LHCN-M2 (cell line): ENCODE measurements at regions not wholly inside any gene's neighbourhood (a gene's known extent, or its start where the extent isn't known, plus 50 kb on each side); places are given as distances from the start of the nearest gene placed in this dataset.
"Not testable (repeated sequence)": the region's sequence is repeated elsewhere in the genome, so short reads cannot be mapped to it uniquely, and the experiment has no call there.

Source experiments
- DNase-seq: peaks from one replicate; pipeline ENCODE4 v3.0.0-alpha.2; 2012; ENCODE audit warnings: low read depth

DNA sequence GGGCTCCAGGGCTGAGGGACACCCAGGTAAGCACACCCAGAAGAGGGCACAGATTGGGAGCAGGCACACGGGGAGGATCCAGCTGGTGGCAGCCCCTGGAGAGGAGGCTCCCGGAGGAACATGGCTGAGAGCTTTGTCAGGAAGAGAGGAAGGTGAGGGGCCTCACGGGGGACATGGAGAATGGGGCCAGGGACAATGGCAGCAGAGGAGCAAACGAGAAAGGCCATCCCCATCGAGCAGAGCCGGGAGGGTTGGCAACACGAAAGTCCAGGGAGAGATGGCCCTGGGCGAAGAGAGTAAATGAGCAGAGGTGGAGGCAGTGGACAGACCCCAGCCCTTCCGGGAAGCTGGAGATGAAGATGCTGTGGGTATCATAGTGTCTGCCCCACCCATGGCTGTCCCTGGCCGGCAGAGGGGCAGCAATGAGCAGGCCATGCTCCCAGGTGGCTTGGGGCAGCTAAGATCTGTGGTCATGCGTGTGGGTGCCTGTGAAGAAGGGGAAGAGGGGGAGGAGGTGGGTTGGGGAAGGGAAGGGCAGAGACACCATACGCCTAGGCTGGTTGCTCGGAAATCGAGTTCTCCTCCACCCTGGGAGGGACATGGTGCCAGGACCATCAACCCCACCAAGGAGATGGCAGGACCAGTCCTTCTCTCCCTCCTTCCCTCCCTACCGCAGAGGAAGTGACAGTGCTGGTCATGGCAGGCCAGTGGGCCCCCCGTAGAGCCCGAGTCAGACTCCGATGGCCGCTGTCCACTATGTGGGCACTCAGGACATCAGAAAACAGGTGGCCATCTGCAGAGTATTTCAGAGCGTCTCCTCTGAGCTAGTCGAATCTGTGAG, 191.7 kb downstream of the NDUFA10 start:
- no peak for DNase-seq

DNA sequence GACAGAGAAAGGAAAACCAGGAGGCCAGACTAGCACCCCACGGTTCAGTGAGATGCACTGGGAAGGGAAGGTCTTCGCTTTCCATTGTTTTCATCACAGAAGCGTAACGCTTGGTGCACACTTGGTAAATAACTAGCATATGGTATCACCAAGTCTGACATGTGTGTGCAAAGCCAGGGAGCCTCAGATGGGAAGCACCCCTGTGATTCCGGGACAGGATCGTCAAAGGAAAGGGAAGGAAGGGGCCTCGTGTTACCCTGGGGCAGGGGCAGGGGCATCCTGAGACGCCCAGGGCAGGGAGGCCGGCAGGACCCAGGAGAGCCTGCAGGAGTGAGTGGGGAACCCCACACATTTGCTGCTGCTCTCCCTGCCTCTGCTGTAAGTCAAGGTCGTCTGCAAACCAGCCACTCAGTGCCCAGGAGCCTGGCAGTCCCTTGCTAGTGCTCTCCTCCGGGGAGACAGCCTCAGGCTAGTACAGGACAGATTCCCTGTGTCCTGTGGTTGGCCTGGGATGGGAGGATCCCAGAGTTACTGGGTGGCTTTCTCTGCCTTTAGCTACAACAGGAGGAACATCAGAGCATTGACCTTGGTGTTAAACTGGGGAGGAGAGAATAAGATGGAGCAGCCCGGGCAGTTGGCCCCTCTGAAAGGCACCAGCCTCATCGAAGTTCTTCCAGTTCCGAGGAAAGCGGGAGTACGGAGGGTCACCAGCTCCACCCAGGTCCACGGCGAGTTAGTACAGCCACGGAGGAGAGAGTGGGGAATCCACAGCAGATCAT, 192.5 kb downstream of the NDUFA10 start:
- DNase-seq = no peak

DNA sequence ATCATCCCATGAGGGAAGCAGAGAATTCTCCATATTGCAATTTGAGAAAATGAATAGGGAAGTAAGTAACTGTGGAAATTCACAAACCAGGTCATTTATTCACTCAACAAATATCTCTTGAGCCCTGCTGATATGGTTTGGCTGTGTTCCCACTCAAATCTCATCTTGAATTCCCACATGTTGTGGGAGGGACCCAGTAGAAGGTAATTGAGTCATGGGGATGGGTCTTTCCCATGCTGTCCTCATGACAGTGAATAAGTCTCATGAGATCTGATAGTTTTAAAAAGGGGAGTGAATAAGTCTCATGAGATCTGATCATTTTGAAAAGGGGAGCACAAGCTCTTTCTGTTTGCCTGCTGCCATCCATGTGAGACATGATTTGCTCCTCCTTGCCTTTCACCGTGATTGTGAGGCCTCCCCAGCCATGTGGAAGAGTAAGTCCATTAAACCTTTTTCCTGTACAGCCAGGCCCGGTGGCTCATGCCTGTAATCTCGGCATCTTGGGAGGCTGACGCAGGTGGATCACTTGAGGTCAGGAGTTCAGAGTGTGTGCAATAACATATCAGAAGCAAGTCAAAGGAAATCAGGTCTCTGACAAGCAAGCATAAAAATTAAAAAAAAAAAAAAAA, 193.2 kb downstream of the NDUFA10 start:
- no peak for DNase-seq

DNA sequence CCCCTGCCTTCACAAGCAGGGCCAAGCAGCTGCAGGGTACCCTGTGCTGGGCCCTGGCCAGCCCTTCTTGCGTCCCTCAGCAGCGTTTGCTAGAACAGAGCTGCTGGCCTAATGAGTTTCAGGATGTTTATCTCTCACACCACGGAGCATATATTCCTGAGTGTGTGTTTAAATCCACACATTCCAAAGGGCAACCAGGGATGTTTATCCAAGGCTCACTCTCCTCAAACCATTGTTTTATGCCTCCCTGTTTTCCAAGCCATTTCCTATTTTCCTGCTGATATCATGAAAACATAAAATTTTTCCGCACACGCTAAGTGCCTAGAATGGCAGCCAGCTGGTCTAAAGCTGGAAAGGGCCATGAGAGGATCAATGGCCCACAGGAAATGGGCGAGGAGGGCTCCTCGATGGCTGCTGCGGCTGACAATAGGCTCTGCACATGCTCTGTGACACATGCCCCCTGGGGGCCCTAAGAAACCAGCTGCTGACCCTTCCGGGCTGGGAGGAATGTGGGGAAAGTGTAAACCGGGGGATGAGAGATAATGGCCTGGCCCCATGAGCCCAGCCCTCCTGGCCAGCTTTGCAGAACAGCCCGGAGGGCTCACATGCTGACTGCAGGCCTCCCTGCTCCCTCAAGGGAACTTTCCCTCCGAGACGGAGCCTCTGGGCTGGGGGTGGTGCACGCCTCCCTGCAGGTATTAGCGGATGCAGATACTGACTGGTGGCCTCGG, 194.0 kb downstream of the NDUFA10 start:
- no peak for DNase-seq

DNA sequence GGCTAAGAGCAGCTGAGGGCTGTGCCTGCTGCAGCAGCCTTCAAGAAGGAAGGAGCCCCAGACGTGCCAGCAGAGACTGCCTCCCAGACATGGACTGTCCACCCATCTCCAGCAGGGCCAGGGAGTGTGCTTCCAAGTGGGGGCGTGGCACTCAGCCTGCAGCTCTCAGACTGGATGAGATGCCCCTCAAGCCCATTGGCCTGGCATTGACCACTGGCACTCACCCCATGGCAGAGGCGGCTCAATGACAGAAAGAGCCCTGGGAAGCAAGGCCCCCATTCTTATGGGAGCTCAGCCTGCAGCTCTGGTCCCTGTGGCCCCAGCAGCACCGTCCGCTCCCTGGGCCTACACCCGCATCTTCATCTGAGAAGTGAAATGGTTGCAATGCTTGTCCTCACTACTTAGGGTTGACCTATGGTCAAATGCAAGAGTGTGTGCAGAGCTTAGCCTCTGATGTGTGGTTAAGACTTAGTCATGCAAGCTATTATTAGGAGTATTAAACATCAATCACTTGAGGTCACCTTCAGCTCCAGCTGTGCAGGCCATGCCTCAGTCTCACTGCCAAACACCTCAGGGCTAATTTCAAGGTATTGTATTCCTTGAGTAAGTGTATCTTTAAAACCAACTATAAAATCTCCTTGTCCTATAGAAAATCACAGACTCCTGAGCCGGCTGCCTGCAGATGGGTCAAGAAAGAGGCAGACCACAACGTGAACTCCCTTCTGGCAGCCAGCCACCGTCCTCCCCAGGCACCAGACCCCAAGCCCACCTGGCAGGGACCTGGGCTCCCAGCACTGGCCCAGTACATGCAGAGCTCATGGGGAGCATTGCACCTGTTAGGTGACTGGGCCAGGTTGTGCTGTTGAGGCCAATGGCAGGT, 194.8 kb downstream of the NDUFA10 start:
- DNase-seq = no peak

DNA sequence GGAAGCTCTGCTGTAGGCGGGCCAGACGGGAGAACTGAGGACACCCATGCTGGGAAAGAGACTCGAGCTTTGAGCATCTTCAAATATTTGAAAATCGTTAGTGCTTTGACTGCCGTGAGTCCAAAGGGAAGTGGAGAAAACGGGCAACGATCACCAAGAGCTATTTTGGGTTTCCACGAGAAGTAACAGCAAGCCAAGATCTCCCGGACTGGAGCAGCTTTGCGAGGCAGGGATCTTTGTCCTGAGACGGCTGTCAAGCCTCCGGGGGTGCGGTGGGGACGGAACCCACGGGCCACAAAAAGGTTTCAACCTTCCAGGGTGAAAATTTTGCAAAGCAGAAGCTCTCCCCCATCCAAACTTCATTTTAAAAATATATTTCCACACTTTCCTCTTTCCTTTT, 195.8 kb downstream of the NDUFA10 start:
- DNase-seq = no peak

DNA sequence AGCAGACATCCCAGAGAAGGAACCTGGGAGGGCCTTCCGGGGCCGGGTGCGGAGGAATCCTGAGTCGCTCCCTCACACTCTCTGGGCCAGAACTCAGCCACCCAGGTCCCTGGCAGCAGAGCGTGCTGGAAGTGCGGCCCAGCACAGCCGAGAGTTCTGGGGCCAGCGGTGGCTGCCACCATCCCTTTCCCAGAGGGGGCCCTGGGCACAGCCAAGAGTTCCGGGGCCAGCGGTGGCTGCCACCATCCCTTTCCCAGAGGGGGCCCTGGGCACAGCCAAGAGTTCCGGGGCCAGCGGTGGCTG, 196.2 kb downstream of the NDUFA10 start:
- DNase-seq = not testable (repeated sequence)

DNA sequence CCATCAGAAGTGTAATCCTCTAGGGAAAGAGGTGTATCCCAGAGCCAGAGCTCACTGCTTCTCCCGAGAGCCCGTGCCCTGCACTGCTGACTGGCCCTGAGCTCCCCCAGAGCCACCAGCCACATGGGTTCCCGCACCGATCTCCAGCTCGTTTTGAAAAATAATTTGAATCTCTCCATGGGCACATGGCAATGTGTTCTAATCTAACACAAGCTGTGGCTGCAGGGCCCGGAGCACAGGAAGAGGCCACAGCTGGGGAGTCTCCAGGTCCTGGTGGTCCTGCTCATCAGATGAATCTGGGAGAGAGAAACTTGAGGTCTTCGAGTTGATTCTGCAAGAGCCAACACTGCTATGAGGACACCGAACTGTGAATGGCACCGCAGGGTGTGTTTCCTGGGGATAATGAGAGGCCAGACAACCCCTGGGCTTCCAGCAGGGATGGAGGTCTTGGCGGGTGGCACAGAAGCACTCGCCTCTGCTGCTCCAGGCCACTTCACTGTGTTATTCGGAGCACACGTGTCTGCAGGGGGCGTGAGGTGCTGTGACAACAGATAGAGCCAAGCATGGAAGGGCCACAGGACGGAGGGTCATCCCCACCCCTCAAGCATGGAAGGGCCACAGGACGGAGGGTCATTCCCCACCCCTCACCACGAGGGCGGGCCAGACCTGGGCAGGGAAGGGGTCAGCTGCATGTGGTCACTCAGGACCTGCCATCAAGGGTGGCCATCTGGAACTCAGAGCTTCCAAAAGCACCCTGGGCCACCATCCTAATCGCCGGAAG, 196.8 kb downstream of the NDUFA10 start:
- no peak for DNase-seq

DNA sequence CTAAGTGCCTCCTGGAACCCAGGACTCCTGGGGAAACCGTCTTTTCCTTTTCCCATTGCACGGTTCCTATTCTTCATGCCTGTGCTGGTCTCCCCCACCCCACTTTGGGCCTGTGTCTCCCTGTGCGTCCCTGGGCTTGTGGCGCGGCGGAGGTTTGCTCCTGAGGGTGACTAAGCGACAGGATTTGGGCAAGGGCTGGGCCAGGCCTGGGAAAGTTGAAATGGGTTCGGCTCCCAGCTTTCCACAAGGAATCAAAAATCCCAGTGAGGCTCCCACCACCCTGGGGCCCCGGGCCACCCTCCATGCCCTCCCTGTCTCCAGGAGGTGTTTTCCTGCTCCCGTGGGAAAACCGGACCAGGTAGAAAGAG, 197.6 kb downstream of the NDUFA10 start:
- DNase-seq = no peak

DNA sequence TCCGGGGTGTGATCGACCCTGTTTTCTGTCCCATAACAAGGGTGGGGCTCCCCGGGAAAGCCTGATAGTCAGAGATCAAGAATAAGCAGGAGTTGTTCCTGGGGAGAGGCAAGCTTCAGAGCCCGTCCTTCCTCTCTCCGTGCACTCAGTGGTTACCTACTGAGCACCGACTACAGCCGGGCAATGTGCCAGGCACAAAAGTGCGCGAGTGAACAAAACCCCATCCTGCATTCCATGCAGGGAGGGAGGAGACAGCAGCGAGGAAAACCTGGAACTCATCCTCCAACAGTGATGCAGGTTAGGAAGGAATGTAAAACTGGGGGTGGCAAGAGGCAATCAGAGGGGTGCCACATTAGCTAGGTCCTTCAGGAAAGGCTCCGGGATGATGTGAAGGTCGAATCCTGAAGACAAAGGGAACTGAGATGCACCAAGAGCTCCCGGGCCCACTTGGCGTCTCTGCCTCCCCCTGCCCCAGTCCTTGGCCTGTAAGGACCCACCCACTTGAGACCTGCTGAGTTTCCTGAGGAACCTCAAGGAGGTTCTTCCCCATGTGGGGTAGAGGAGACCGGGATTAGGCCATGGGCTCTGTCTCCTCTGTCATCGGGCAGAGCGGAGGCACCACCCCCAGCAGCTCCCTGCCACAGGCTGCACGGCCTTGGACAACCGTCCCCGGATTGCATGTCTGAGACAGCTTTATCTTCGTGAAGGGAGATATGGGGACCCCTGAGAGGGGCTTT, 198.2 kb downstream of the NDUFA10 start:
- DNase-seq = no peak

DNA sequence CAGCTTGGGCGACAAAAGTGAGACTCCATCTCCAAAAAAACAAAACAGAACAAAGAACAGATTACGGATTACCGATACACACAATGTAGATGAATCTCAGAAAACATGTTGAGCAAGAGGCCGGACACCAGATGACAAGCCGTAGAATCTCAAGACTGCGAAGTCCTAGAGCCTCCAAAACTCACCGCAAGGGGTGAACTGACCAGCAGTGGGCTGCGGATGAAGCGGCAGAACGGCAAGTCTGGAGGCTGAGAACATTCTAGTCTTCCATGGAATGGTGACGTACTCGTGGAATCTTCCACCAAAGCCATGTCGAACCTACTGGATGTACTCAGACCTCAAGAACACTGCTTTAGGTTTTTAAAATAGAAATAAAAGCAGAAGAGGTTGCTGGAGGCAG, 198.8 kb downstream of the NDUFA10 start:
- no peak for DNase-seq

DNA sequence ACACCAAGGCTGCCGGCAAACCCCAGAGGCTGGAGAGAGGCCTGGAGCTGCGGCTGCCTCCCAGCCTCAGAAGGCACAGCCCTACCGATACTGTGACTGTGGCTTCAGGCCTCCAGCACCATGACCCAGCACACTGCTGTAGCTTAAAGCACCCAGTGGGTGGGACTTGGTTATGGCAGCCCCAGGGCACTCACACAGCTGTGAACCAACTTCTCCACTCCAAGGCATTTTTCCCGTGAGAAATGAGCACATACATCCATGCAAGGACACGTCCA, 199.5 kb downstream of the NDUFA10 start:
- no peak for DNase-seq

DNA sequence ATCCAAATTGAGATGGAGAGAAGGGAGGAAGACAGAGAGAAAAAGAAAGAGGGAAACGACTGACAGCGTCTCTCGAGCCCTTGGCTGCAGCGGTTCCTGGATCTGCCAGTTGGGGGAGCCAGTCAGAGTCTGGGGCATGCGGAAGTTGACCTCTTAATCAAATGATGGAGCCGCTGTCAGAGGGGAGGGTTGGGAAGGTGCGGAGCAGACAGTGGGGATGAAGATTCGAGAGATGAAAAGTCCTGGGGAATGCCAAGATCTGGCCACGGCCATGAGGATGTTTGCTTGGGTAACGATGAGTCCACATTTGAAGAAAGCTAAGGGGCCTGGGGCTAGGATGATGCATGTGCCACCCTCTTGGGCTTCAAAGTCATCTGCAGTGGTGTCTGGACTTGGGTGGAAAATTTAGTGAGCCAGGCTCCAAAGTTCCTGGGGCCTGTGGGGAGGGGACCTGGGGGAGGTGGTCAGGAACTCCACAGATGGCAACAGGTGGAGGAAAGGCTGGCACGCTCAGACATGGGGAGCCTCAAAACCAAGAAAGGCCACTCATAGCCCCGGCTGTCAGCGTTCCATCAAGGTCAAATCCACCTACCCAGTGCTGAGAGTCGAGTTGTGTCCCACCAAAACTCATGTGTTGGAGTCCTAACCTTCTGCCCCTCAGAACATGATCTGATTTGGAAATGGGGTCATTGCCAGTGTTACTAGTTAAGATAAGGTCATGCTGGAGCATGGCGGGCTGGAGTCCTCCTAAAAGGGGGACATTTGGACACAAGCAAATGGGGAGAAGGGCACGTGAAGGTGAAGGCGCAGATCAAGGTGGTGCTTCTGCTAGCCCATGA, 200.1 kb downstream of the NDUFA10 start:
- DNase-seq = no peak

DNA sequence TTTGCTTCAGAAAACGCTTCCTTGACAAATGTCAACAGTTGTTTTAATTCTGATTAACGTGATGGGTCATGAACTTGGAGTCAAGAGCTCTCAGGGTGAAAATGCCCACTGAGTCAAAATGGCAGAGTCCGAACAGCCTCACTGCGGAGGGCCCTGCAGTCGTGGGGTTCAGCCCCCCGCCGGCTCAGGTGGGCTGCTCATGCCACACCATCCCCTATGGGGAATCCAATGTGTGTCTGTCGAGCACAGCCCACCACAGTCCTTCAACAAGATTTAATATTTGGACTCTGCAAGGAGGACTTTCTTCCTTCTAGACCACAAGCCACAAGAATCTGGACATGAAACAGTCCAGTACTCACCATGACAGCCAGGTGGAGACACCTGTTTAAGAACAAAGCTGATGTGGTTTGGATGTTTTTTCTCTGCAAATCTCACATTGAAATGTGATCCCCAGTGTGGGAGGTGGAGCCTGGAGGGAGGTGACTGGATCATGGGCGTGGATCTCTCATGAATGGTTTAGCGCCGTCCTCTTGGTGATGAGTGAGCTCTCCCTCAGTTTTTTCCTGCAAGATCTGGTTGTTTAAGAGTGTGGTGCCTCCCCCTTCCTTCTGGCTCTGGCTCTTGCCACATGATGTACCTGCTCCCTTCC, 201.0 kb downstream of the NDUFA10 start:
- DNase-seq = no peak

DNA sequence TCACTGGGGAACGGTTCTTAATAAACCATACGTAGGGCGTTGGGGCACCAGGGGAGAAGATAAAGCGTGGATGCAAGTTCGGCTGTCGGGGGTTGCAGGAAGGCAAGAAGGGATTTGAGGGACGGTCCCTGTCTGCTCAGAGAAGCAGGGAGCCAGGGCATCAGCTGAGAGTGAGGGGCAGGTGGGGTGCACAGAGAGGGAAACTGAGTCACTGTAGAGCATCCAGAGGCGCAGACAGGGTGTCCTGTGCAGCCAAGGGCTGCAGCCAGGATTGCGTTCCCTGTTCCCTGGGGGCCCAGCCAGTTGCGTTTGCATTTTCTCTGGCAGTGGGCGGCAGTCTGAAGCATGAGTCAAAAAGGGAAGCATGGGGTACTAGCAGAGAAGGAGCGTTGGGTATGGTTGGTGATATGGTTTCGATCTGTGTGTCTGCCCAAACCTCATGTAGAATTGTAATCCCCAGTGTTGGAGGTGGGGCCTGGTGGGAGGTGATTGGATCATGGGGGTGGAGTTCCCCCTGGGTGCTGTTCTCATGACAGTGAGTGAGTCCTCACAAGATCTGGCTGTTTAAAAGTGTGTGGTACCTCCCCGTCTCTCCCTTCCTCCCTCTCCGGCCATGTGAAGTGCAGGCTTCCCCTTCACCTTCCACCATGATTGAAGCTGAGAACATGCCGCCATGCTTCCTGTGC, 202.9 kb downstream of the NDUFA10 start:
- no peak for DNase-seq

DNA sequence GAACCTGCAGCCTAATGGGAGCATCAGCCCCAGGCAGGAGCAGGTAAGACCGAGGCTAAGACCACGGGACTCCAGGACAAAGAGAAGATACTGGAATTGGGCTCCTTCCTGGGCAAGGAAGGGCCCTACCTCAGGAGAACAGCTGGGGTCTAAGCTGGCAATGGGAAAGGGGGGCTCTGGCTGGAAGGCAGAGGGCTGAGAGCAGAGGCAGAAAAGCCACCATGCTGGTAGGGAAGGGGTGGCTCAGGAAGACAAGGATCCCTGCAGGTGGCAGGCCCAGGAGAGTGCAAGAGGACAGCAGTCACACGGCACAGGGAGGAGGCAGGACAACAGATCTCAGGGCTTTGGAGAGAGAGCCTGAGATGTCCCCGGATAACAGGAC, 203.5 kb downstream of the NDUFA10 start:
- no peak for DNase-seq

DNA sequence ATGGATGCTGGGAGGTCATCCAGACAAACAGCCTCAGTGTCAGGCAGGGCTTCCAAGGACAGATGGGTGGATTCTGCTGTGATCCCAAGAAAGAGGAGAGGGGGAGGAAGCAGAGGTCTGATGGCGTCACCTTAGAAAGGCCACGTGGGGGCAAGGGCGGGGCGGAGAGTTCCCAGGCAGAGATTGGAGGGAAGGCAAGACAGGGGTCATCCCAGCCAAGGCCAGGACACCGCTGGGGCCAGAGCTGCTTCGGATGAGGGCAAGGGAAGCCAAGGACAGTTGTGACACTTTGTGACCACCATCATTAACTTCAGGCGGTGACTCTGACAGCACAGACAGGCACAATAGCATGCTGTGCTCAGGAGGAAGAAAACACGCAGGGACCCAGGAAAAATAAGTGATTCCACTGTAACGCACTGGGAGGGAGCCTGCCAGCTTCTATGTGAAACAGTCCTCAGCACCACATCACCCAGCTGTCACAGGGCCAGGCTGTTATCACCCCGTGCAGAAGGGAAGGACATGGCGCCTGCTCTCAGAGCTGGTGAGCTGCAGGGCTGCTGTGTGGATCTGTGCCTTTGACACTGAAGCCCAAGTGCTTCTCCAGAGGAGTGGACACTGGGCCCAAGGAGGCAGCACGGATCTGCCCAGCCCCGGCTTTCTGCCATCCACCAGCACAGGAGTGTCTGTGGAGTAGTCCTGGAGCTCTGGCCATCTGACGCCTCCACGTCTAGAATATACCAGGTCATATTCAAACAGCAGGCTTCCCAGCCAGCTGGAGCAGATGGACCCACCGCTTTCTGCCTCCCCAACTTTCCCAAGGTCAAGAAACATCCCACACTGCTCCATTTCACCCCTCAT, 204.1 kb downstream of the NDUFA10 start:
- DNase-seq = no peak
